Mesendoderm (in vitro differentiated cells): ENCODE measurements at regions not wholly inside any gene's neighbourhood (a gene's known extent, or its start where the extent isn't known, plus 50 kb on each side); places are given as distances from the start of the nearest gene placed in this dataset.
"Not testable (repeated sequence)": the region's sequence is repeated elsewhere in the genome, so short reads cannot be mapped to it uniquely, and the experiment has no call there.

Experiments used
- DNase-seq: peaks from one replicate; pipeline ENCODE4 v3.0.0; 2013
- H2AK5ac ChIP-seq: 2 replicates; pipeline ENCODE4 v1.6.1; 2013; ENCODE audit warnings: low read length, inconsistent platforms
- H2BK120ac ChIP-seq: 2 replicates; pipeline ENCODE4 v1.6.1; 2013; ENCODE audit warnings: low read depth, mild to moderate bottlenecking, low read length, moderate library complexity, mixed read lengths
- H2BK15ac ChIP-seq: replicated peaks from 2 replicates; pipeline ENCODE4 v1.6.1; 2013; ENCODE audit warnings: low read depth, mild to moderate bottlenecking, moderate library complexity
- H2BK5ac ChIP-seq: 2 replicates; pipeline ENCODE4 v1.6.1; 2013; ENCODE audit warnings: low read length, inconsistent platforms
- H3K18ac ChIP-seq: 2 replicates; pipeline ENCODE4 v1.6.1; 2013; ENCODE audit warnings: mild to moderate bottlenecking, low read length, mixed read lengths
- H3K23ac ChIP-seq: one replicate; pipeline ENCODE4 v1.6.1; 2013; ENCODE audit warnings: low read length
- H3K27ac ChIP-seq: 2 replicates; pipeline ENCODE4 v1.5.1; 2013; ENCODE audit warnings: low read depth, mild to moderate bottlenecking, inconsistent platforms, low read length, moderate library complexity
- H3K27me3 ChIP-seq: 2 replicates; pipeline ENCODE4 v1.6.1; 2013; ENCODE audit warnings: low read length, control low read depth, mild to moderate bottlenecking, inconsistent platforms; ENCODE audit not compliant: insufficient read depth, poor library complexity
- H3K36me3 ChIP-seq: 2 replicates; pipeline ENCODE4 v1.6.1; 2013; ENCODE audit warnings: low read length, inconsistent platforms; ENCODE audit not compliant: control insufficient read depth, insufficient read depth
- H3K4ac ChIP-seq: one replicate; pipeline ENCODE4 v1.6.1; 2013; ENCODE audit warnings: low read depth, mild to moderate bottlenecking, low read length, moderate library complexity
- H3K4me1 ChIP-seq: 2 replicates; pipeline ENCODE4 v1.6.1; 2013; ENCODE audit warnings: low read depth, low read length, inconsistent platforms; ENCODE audit not compliant: control insufficient read depth
- H3K4me2 ChIP-seq: 2 replicates; pipeline ENCODE4 v1.6.1; 2013; ENCODE audit warnings: low read length
- H3K4me3 ChIP-seq: 2 replicates; pipeline ENCODE4 v1.5.1; 2013; ENCODE audit warnings: mild to moderate bottlenecking, low read length
- H3K56ac ChIP-seq: one replicate; pipeline ENCODE4 v1.6.1; 2013; ENCODE audit warnings: low read length
- H3K79me1 ChIP-seq: 2 replicates; pipeline ENCODE4 v1.6.1; 2013; ENCODE audit warnings: low read length, inconsistent platforms
- H3K79me2 ChIP-seq: 2 replicates; pipeline ENCODE4 v1.6.1; 2013; ENCODE audit warnings: mild to moderate bottlenecking, low read length; ENCODE audit not compliant: control insufficient read depth, insufficient read depth
- H3K9ac ChIP-seq: 2 replicates; pipeline ENCODE4 v1.6.1; 2013; ENCODE audit warnings: low read length, inconsistent platforms
- H4K5ac ChIP-seq: one replicate; pipeline ENCODE4 v1.6.1; 2013; ENCODE audit warnings: low read length
- H4K8ac ChIP-seq: one replicate; pipeline ENCODE4 v1.6.1; 2013; ENCODE audit warnings: low read depth, mild to moderate bottlenecking, control low read depth, low read length, moderate library complexity
- WGBS: extraction: QIAGEN DNeasy Blood & Tissue Kit; methylation state at CpG from one replicate; pipeline ENCODE4 v1.1.7; 2013; ENCODE audit warnings: low lambda C conversion rate, missing lambda C conversion rate; ENCODE audit not compliant: insufficient coverage; ENCODE audit errors: extremely low coverage; 5-methylcytosine and 5-hydroxymethylcytosine counted together

DNA sequence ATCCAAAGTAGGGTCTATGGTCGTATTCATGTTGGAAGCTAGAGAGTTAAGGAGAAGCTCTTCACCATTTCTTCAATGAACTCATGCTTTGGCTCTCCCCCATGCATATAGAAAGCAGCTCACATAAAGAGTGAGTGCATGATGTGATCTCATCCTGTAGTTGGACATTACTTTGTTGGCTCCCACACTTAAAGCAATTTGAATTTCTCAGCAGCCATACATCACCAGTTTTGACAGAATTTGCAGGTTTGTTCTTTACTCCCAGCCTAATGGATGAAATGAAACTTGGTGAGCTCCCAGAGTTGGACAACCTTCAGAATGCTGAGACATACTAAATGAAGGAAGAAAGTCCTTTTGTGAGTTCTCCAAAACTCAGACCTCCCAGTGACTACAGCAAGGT lies 613.5 kb downstream of the IQCM start:
- H3K27me3 ChIP-seq: no peaks in the 10 kb centered on the region
- H3K79me1 ChIP-seq: no peaks in the 10 kb centered on the region
- H3K23ac ChIP-seq: no peak overlapping the region
- H3K4ac ChIP-seq: no peak overlapping the region
- H3K79me2 ChIP-seq: no peaks in the 10 kb centered on the region
- no peak overlapping the region for H3K18ac ChIP-seq
- H3K4me2 ChIP-seq: no peak overlapping the region
- H3K4me1 ChIP-seq: no peaks in the 10 kb centered on the region
- no peak overlapping the region for H3K56ac ChIP-seq
- H3K27ac ChIP-seq: no peak overlapping the region
- no peak overlapping the region for H2BK15ac ChIP-seq
- no peak overlapping the region for H4K5ac ChIP-seq
- no peak overlapping the region for H2BK5ac ChIP-seq
- H3K36me3 ChIP-seq: no peaks in the 10 kb centered on the region
- no peak overlapping the region for H3K9ac ChIP-seq
- no peak overlapping the region for H2AK5ac ChIP-seq
- no peak overlapping the region for H3K4me3 ChIP-seq
- H2BK120ac ChIP-seq: no peak overlapping the region
- no peak for DNase-seq
- no peak overlapping the region for H4K8ac ChIP-seq
- no CpG with 5 or more reads among the region's 1 CpG for WGBS

DNA sequence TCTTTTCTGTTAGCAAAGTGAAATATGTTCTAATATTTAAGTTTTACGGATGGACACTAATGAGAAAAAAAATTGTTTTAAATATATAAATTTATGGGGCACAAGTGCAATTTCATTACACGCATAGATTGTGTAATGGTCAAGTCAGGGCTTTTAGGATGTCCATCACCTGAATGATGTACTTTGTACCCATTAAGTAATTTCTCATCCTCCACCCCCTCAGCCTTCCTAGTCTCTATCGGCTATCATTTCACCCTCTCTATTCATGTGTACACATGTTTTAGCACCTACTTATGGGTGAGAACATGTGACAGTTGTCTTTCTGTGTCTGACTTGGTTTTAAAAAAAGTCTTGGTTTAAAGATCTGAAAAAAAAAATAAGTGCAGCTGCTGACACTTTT lies 616.0 kb downstream of the IQCM start:
- no CpG with 5 or more reads among the region's 3 CpGs for WGBS
- H2BK15ac ChIP-seq: no peak overlapping the region
- no peak overlapping the region for H2AK5ac ChIP-seq
- H3K4me1 ChIP-seq: no peaks in the 10 kb centered on the region
- no peak overlapping the region for H3K4me2 ChIP-seq
- no peak overlapping the region for H3K4ac ChIP-seq
- H3K27me3 ChIP-seq: no peaks in the 10 kb centered on the region
- no peak for DNase-seq
- no peak overlapping the region for H3K27ac ChIP-seq
- H2BK120ac ChIP-seq: no peak overlapping the region
- no peaks in the 10 kb centered on the region for H3K79me1 ChIP-seq
- no peaks in the 10 kb centered on the region for H3K79me2 ChIP-seq
- H3K18ac ChIP-seq: no peak overlapping the region
- H2BK5ac ChIP-seq: no peak overlapping the region
- no peak overlapping the region for H4K5ac ChIP-seq
- no peak overlapping the region for H3K9ac ChIP-seq
- H3K23ac ChIP-seq: no peak overlapping the region
- no peaks in the 10 kb centered on the region for H3K36me3 ChIP-seq
- H3K56ac ChIP-seq: no peak overlapping the region
- no peak overlapping the region for H3K4me3 ChIP-seq
- no peak overlapping the region for H4K8ac ChIP-seq

DNA sequence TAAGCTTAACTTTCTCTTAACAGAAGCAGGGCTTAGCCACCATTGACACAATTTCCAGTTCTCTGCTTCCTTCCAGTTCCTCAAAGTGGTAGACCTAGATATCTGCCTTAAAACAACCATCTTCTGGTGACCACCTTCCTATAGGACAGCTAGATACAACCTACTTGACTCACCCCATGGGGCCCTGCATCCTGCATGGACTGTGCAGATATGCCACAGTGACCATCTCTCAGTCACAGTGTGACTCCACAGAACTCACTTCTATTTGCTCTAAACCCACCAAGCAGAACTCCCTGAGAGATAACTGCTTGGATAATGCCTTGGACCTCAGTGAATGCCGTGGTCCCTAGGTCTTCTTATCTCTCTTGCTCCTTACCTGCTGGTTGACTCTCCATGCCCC lies 621.6 kb downstream of the IQCM start:
- no peak for DNase-seq
- Histone ChIP-seq H3K27me3 (no peaks in the 10 kb centered on the region), H3K36me3 (no peaks in the 10 kb centered on the region), H3K4ac (no peak overlapping the region), H2BK5ac (no peak overlapping the region), H4K8ac (no peak overlapping the region), H3K9ac (no peak overlapping the region), H3K56ac (no peak overlapping the region), H3K4me1 (no peaks in the 10 kb centered on the region), H2BK120ac (no peak overlapping the region), H3K27ac (no peak overlapping the region), H3K18ac (no peak overlapping the region), H3K4me2 (no peak overlapping the region), H2BK15ac (no peak overlapping the region), H4K5ac (no peak overlapping the region), H3K79me1 (no peaks in the 10 kb centered on the region), H3K23ac (no peak overlapping the region), H2AK5ac (no peak overlapping the region), H3K4me3 (no peak overlapping the region), H3K79me2 (no peaks in the 10 kb centered on the region)
- no CpG with 5 or more reads among the region's 1 CpG for WGBS

DNA sequence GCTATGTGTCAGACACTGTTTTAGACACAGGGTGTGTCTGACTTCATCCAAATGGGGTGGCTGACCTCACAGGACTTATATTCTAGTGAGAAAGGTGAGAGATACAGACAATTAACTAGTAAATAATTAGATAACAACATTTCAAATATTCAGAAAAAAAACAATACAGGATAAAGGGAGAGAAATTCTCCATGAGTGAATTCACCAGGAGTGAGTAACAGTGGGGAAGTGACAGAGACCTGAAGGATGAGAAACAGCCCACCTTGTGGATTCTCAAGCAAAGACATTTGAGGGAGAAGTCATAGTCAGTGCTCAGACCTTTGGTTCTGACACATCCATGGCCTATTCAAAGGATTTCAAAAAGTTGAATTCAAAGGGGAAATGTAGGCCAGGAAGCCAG lies 627.9 kb downstream of the IQCM start:
- Histone ChIP-seq H4K5ac (no peak overlapping the region), H3K4ac (no peak overlapping the region), H2BK5ac (no peak overlapping the region), H3K27me3 (no peaks in the 10 kb centered on the region), H2BK120ac (no peak overlapping the region), H4K8ac (no peak overlapping the region), H3K9ac (no peak overlapping the region), H3K23ac (no peak overlapping the region), H3K79me2 (no peaks in the 10 kb centered on the region), H3K36me3 (no peaks in the 10 kb centered on the region), H3K4me3 (no peak overlapping the region), H3K18ac (no peak overlapping the region), H3K56ac (no peak overlapping the region), H3K79me1 (no peaks in the 10 kb centered on the region), H2BK15ac (no peak overlapping the region), H2AK5ac (no peak overlapping the region), H3K4me1 (peaks cover 3% of the 10 kb centered on the region), H3K27ac (no peak overlapping the region), H3K4me2 (no peak overlapping the region)
- DNase-seq: no peak

DNA sequence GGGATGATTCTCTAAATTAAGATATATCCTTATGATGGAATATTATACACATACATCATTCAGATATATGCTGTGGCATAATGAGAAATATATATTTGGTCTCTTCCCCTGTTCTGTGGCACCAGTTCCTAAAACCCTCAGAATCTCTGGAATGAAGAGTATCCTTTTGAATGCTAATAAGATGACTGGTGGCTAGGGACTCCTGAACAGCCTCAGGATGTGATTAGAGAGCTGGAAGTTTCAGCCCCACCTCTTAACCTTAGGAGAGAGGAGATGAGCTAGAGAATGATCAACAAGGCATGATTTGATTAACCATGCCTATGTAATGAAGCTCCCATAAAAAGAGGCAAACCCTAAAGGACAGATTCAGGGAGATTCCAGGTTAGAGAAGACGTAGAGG lies 632.0 kb downstream of the IQCM start:
- Histone ChIP-seq H3K56ac (no peak overlapping the region), H3K4me2 (no peak overlapping the region), H3K79me2 (no peaks in the 10 kb centered on the region), H3K36me3 (no peaks in the 10 kb centered on the region), H3K27me3 (no peaks in the 10 kb centered on the region), H3K4me1 (peaks cover 3% of the 10 kb centered on the region), H2BK15ac (no peak overlapping the region), H2AK5ac (no peak overlapping the region), H3K27ac (no peak overlapping the region), H3K9ac (no peak overlapping the region), H4K8ac (no peak overlapping the region), H3K79me1 (no peaks in the 10 kb centered on the region), H3K4me3 (no peak overlapping the region), H4K5ac (no peak overlapping the region), H2BK120ac (no peak overlapping the region), H3K18ac (no peak overlapping the region), H3K4ac (no peak overlapping the region), H3K23ac (no peak overlapping the region), H2BK5ac (no peak overlapping the region)
- WGBS: no CpG with 5 or more reads among the region's 1 CpG
- DNase-seq: peak; percentile 87

DNA sequence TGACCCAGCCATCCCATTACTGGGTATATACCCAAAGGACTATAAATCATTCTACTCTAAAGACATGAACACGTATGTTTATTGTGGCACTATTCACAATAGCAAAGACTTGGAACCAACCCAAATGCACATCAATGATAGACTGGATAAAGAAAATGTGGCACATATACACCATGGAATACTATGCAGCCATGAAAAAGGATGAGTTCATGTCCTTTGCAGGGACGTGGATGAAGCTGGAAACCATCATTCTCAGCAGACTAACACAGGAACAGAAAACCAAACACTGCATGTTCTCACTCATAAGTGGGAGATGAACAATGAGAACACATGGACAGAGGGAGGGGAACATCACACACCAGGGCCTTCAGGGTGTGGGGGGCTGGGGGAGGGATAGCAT lies 634.2 kb downstream of the IQCM start:
- DNase-seq, H3K18ac ChIP-seq, H3K27me3 ChIP-seq, H3K4me1 ChIP-seq, H3K36me3 ChIP-seq, H3K9ac ChIP-seq, H3K23ac ChIP-seq, H3K27ac ChIP-seq, H3K79me2 ChIP-seq, H2BK120ac ChIP-seq, H2BK5ac ChIP-seq, H3K4me2 ChIP-seq, H3K56ac ChIP-seq, H3K4me3 ChIP-seq, H2AK5ac ChIP-seq, H3K79me1 ChIP-seq, H3K4ac ChIP-seq, H4K5ac ChIP-seq, H2BK15ac ChIP-seq, H4K8ac ChIP-seq: not testable (repeated sequence)
- no CpG with 5 or more reads among the region's 2 CpGs for WGBS
